ENCODE measurements at regions not wholly inside any gene's neighbourhood (a gene's known extent, or its start where the extent isn't known, plus 50 kb on each side); places are given as distances from the start of the nearest gene placed in this dataset.
"Not testable (repeated sequence)": the region's sequence is repeated elsewhere in the genome, so short reads cannot be mapped to it uniquely, and the experiment has no call there.

DNA sequence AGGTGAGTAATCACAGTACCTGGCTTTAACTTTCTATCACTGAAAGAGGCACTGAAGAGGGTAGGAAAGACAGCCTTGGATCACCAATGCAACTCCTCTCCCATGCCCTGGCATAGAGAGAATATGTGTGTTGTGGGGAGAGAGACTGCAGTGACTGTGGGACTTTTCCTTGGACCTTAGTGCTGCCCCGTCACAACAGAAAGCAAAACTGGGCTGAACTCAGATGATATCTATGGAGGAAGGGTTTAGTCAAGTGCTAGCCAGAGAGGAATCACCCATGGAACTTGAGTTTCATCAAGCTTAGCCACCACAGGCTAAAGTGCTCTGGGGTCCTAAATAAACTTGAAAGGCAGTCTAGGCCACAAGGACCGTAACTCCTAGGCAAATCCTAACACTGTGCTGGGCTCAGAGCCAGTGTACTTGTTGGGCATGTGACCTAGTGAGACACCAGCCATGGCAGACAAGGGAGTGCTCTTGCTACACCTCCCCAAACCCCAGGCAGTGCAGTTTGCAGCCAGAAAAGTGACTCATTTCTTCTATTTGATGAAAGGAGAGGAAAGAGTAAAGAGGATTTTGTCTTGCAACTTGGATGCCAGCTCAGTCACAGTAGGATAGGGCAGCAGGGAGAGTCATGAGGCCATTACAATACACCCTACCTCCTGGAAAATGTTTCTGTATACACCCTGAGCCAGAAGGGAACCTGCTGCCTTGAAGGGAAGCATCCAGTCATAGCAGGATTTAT, 105.8 kb upstream of the SPOPL start:
- DNase-seq, result no peak

DNA sequence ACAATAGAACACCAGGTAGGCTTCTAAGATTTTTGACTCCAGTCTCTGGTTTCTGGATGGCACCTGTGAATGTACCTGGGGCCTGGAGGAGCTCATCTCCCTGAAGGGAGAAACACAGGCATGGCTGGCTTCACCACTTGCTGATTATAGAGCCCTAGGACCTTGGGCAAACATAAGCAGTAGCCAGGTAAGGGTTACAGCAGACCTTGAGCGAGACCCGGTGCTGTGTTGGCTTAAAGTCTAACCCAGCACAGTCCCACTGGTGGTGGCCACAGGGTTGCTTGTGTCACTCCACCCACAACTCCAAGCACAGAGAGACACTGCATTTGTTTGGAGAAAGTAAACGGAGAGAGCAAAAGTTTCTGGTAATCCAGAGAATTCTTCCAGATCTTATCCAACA, 104.7 kb upstream of the SPOPL start:
- DNase-seq, result no peak

DNA sequence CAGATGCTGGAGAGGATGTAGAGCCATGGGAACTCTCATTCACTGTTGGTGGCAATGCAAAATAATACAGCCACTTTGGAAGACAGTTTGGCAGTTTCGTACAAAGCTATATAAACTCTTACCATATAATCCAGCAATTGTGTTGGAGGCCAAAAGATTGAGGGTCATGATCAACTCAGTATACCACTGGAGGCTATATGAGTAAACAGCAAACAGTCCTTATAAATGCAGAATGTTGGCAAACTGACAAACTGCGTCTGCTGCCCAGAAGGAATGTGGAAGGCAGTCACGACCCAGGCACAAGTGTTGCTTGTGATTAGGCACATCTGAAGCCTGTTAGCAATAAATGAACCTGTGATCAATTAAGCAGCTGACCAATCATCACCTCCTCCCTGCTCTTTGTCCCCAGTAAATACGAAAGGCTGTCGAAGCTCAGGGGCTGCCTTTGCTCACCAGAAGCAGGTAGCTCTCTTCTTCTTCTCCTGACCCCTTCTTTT, 98.1 kb upstream of the SPOPL start:
- DNase-seq, result no peak

DNA sequence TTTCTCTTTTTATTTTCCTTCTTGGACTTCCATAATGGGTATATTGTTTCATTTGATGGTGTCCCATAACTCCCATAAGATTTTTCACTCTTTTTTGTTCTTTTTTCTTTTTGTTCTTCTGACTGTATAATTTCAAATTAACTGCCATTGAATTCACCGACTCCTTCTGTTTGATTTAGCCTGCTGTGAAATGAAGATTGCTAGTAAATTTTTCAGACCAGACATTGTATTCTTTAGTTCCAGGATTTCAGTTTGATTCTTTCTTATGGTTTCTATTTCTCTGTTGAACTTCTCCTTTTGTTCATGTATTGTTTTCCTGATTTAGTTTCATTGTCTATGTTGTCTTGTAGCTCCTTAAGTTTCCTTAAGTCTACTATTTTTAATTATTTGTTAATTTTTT, 87.6 kb upstream of the SPOPL start:
- no peak for DNase-seq

DNA sequence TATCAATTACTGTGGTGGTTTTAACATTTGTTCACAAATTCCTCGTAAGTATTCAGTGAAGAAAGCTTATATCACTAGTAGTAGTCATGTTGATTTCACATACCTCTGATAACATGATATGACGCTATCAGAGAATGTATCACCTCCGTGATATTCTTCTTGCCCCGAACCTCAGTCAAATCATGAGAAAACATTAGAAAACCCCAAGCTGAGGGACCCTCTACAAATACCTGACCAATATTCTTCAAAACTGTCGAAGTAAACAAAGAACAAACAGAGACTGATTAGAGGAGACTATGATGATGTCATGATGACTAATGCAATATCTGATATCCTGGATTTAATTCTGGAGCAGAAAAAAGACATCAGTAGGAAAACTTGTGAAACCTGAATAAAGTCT, 85.6 kb upstream of the SPOPL start:
- no peak for DNase-seq

DNA sequence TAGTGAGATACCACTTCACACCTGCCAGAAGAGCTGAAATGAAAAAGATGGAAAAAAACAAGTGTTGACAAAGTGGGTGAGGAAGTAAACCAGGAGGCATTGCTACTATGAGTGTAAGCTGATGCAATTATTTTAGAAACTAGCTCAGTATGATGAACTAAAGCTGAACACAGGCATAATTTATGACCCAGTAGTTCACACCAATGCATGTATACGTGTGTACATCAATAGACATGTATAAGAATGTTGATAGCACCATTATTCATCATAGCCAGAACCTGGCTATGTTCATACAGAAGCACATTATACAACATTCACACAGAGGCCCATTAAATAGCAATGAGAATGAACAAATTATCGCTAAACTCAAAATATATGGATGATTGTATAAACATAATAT, 83.1 kb upstream of the SPOPL start:
- no peak for DNase-seq

DNA sequence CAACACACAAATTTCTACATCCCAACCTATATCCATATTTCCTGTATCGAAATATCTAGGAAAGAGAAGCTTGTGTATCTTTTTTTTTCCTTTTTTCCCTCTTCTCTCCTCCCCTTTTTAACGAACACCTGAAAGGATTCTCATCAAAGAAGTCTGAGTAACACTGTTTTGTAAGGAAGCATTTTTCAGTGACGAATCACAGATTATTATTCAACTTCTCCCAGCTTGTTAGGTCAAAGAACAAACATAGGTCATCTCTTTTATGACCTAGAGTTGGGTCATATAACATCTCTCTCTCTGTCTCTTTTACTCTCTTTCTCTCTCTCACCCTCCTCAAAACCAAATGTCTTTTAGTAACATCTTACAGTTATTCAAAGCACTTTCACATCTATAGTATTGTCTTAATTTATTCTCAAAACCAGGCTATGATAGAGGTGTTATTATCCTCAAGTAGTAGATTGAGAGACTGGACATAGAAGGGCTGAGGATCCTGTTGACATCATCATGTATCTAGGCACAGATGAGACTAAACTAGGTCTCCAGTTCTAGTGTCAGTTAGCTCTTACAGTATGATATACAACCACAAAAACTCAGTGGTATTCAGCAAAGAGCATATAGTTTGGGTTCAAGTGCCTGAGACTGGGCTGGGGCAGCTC, 80.1 kb upstream of the SPOPL start:
- no peak for DNase-seq

DNA sequence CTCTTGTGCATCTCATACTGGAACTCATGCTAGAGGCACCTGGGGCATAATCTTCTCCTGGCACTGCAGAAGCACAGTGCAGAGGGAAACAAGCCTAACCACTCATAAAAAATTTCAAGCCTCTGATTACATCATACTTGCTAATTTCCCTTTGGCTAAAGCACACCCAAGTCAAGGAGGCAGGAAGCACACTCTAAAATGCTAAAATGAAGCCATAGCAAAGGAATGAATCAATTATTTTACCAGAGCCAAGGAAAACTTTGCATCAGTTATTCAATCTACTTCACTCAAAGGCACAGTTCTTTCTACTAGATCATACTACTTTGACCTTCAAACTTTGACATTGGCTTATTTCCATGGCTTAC, 79.6 kb upstream of the SPOPL start:
- DNase-seq, result no peak

DNA sequence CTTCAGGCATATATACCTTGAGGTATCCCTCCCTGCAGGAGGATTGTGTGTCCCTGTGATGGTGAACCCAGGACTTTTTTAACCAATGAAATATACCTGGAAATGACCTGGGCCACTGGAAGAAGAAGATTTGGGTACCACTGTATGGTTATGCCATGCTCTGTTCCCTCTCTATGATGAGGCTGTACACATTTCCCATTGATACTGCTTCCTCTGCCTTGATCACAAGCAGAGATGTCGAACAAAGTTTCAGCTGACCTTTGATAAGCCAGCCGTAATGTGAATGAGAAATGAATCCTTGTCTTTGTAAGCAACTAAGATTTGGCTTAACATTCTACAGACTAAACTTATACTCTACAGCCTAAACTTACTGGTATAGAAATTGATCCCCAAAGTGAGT, 78.4 kb upstream of the SPOPL start:
- DNase-seq, result no peak

DNA sequence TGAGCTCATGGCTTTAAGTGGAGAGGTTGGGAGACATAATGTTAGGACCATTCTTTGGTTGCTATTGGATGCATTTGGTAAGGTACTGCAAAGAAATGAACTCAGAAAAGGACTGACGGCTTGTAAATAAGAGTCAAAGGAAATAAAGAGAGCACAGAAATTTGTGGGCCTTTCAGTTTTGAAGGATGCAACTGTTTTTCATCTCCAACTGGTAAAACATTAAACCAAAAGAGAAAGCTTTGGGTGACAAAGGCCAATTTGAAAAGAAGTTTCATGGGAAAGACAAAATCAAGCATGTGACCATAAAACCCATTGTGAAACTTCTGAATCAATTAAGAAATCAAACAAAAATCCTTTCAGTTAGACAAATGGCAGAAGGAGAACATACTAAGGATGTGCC, 77.8 kb upstream of the SPOPL start:
- no peak for DNase-seq

DNA sequence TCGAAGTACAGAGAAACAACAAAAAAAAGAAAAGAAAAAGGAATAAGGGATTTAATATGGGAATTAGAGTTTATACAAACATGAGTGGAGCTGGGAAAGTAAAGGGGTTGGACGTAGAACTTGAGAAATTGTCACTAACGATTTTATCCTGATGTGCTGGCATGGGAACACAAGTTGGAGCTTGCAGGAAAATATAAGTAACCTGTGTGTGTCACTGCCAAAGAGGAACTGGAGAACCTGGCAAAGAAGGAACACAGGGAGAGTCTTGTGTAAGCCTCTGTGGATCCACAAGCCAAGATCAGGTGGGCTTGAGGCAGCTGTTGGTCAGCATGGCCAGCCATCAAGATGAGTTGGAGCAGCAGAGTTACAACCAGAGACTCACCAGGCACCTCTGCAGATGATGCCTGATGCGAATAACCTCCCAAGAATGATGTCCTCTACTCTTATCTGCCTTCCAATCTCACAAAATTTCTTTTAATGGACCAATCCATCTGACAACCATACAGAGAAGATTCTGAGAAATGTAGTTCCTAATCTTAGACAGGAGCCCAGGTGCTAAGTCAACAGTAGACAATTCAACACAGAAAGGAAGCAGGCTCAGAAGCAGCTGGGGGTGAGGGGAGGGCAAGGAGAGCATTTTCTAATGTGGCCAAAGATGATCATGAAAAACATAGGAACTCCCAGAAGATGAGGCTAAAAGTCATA, 77.0 kb upstream of the SPOPL start:
- no peak for DNase-seq

DNA sequence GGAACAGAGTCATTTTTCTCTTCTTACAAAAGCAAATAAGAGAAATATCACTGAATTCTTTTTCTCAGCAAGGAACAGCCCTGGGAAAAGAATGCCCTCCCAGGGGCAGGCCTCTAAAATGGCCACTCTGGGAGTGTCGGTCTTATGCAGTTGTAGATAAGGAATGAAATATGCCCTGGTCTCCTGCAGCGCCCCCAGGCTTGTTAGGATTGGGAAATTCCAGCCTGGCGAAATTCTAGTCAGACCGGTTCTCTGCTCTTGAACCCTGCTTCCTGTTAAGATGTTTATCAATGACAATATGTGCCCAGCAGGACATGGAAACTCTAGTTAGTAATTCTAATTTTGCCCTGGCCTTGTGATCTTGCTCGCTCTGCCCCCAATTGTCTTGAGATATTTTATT, 75.5 kb upstream of the SPOPL start:
- not testable (repeated sequence) for DNase-seq

DNA sequence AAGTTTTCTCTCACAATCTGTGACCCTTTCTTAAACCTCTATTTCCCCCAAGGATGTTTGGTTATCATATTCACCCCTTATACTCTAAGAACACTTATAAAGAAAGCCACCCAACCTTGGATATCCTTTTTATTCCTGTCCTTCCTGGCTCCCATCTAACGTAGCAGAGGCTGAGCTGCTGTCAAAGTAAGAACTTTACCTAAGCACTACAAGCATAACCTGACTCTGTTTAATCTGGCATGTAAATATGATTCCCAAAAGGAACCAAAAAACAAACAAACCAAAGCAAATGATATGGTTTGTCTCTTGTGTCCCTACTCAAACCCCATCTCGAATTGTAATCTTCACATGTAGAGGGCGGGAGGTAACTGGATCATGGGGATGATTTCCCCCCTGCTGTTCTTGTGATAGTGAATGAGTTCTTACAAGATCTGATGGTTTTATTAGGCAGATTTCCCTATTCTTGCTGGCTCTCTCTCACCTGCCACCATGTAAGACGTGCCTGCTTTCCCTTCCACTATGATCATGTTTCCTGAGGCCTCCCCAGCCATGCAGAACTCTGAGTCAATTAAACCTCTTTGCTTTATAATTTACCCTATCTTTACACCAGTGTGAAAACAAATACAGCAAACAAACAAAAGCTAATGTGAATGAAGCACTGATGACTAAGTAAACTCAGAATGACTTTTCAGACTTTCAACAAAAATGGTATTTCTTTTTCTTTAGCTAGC, 72.7 kb upstream of the SPOPL start:
- no peak for DNase-seq

DNA sequence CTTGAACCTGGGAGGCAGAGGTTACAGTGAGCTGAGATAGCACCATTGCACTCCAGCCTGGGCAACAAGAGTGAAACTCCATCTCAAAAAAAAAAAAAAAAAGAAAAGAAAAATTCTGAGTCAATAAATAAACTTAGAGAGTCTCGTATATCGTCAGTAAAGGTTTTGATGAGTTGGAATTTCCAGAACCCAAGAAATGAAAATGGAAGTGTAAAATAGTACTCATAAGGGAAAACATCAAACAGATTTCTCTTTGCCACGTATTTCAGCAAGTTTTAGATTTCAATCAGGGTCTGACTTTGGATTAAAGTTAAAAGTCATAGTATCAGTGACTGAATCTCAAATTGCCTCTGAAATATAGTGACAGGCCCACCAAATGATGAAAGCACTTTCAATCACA, 71.4 kb upstream of the SPOPL start:
- no peak for DNase-seq

DNA sequence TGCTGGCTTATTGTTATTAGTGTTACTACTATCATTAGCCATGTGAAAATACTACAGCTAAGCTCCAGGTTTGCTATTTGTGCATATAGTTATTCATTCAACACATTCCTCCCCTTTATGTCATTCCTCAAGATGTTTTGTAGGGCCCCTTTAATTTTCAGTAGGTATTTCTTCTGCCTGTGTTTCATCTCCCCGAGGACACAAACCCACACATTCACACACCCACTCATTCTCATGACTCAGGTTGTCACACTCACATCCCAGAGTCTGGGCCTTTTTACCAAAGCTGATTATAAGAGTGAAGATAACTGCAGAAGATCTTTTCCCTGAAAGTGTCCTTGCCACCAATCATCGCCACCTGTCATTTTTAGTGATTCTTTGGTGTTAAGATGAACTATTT, 68.6 kb upstream of the SPOPL start:
- no peak for DNase-seq

DNA sequence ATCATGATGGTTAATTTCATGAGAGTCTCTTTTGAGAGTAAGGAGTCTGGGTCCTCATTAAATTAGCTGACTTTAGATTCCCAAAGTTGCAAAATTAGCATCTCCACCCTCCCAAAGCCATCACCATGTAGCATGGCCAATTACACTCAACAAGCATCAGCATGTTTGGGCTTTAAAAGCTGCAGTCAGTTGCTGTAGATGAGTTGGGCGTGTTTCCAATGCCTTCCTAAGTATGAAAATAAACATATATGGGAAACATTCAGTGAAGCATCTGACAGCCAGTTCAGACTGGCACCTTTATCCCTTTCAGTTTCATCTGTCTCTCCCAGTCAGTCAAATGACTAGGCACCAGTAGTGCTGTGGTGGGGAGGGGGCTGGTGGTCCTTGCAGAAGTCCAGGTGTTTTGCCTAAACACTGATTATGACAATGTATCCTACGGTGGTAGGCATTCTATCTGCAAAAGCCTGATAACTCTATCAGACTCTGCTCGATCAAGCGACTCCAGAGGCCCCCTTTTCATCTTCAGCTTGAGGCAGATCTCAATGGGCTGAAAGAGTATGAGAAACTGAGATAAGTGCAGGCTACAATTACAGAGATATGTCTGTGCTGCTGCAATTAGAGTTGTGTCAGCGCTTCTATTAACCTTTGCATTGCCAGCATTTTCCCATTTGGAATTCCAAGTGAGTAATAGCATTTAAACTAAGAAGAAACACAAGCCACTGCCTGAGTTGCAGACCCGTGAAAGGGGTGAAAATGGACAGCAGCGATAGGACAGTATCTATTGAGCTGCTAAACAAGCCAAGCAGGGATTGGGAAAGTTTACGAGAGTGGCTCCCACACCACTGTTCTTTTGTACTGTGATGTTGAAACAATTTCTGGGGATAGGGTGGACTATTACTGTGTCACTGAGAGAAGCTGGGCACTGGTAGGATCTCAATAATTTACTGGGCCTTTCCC, 67.3 kb upstream of the SPOPL start:
- no peak for DNase-seq

DNA sequence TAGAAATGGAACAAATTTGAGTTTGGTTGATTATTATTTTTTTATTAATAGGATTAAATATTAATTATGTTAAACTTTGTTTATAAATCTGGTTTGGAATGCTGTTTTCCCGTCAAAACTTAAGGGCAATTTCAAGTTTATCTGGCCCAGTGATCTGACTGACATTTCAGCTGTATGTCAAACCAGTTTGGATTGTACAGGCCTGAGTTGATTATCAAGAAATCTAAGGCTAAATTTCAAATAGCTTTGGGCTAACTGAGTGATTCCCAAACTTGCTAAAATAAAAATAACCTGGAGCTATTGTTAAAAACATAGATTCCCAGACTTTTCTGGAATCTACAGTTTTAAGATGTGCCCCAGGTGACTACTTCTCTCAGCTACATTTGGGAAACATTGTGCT, 65.9 kb upstream of the SPOPL start:
- no peak for DNase-seq

DNA sequence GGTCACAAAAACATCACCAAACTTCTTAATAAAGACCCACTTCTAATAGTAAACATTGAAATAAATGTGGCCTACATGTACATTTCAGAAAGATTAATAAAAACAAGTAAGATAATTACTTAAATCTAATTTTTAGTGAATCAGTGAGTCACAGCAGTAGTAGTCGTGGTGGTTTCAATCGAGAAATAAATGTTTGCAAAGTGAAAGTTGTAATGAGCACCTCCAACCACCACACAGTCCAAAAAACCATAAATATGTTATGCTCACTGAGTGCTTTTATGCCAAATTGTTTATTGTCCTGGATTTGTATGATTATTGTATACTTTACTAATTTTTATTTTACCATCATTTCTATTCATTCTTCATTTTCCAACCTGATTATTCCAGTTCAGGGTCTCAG, 61.8 kb upstream of the SPOPL start:
- DNase-seq, result no peak

DNA sequence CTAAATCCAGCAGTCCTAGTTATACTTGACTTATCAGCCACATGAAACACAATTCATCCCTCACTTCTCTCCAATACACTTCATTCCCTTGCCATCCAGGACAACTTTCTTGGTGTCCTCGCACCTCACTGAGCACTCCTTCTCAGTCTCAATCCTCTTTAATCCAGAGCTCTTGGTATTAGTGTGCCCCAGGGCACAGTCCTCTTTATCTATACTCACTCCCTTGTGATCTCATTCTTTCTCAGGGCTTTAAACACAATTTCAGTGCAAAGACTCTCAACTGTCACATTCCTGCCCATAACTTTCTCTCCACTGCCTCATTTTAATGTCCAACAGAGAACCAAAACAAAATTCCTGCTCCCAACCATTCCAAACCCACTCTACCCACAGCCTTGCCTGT, 60.8 kb upstream of the SPOPL start:
- DNase-seq, result no peak

DNA sequence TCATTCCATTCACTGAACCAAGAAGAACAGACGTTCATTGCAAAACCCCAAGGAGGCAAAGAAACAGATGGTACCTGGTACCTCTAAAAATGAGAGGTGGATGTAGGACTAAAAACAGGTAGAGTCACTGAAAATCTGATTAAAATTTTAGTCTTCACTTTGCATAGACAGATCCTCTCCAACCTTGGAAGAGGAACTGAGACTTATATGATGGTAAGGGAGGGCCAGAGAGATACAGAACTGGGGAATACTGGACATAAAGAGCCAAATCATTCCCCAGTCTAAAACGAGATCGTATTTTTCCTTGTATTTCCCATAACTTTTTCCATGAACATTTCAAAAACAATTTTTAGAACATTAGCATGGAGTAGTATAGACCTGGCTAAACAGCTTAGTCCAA, 59.7 kb upstream of the SPOPL start:
- DNase-seq, result no peak

DNA sequence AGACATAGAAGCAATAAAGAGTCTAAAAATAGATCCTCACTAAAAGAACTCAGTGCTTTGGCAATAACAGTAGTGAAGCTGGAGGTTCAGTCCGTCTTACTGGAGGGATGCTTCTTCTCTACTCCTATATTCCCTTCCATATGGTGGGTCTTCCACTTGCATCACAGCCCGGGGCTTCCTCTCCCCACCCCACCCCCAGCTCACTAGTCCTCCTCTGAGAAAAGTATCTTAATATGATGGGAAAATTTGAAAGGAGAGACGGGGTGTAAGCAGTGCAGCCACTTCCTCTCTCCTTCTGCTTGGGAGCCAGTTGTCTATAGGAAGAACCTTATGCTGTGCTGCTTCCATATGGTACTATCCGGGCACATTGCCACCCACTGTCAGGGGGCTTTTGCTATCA, 57.2 kb upstream of the SPOPL start:
- no peak for DNase-seq

DNA sequence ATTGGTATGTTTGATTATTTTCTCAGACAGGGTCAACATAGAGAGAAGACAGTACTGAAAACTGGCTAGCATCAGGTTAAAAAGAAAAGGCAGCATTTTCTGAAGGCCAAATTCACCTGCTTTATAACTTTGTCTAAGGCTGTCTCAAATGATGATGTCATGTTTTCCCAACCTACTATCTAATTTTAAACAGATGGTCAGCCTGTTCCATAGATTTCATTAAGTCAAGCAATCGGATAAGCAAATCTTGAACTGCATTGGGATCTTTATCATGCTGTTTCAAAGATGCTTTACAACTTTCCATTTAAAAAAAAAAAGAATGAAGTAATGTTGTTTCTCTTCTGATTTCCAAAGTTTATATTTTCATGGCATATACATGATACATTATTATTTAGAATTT, 56.3 kb upstream of the SPOPL start:
- DNase-seq, result no peak
